ENCODE measurements at regions not wholly inside any gene's neighbourhood (a gene's known extent, or its start where the extent isn't known, plus 50 kb on each side); places are given as distances from the start of the nearest gene placed in this dataset.

GRCh38 chr13:55440465-55441085 lies 1700.1 kb upstream of the PRR20A start:
- intact Hi-C loops (cut with DNase I; ENCODE audit: low total_unique reads): no loop called here
- Histone ChIP-seq H3K4me1 (no peaks in the 10 kb centered on the region), H3K4me3 (no peak overlapping the region), H3K9me3 (no peaks in the 10 kb centered on the region), H3K36me3 (no peaks in the 10 kb centered on the region), H3K27ac (no peak overlapping the region), H3K27me3 (no peaks in the 10 kb centered on the region)
- TF ChIP-seq POLR2A (IDR thresholded peaks at IDR 0.05) (no peak), POLR2AphosphoS5 (IDR thresholded peaks at IDR 0.05) (no peak), EP300 (IDR thresholded peaks at IDR 0.05) (no peak), CTCF (IDR thresholded peaks at IDR 0.05) (no peak)
- 68 to 85% (median 83%) methylated on average over 4 of the region's 4 CpGs for WGBS, 5 donors
- DNase-seq: no peak

GRCh38 chr13:55464222-55464621 lies 1676.5 kb upstream of the PRR20A start:
- H3K4me3 ChIP-seq: no peak overlapping the region
- no peaks in the 10 kb centered on the region for H3K27me3 ChIP-seq
- intact Hi-C loops (cut with DNase I; ENCODE audit: low total_unique reads): no loop called here
- no peaks in the 10 kb centered on the region for H3K36me3 ChIP-seq
- no peak overlapping the region for H3K27ac ChIP-seq
- H3K4me1 ChIP-seq: no peaks in the 10 kb centered on the region
- no peak for DNase-seq
- H3K9me3 ChIP-seq: no peaks in the 10 kb centered on the region
- 27 to 56% (median 45%) methylated on average over 3 of the region's 3 CpGs for WGBS, 5 donors
- TF ChIP-seq POLR2AphosphoS5 (IDR thresholded peaks at IDR 0.05) (no peak), EP300 (IDR thresholded peaks at IDR 0.05) (no peak), POLR2A (IDR thresholded peaks at IDR 0.05) (no peak), CTCF (IDR thresholded peaks at IDR 0.05) (no peak)

- 84 to 96% (median 91%) methylated on average over 2 of the region's 2 CpGs for WGBS, 5 donors
- Histone ChIP-seq H3K27me3 (no peaks in the 10 kb centered on the region), H3K4me3 (no peak overlapping the region), H3K4me1 (no peaks in the 10 kb centered on the region), H3K36me3 (no peaks in the 10 kb centered on the region), H3K27ac (no peak overlapping the region), H3K9me3 (peaks cover 0 to under 1% (median 0%) of the 10 kb centered on the region in 4 donors)
- TF ChIP-seq POLR2AphosphoS5 (IDR thresholded peaks at IDR 0.05) (no peak), EP300 (IDR thresholded peaks at IDR 0.05) (no peak), CTCF (IDR thresholded peaks at IDR 0.05) (no peak), POLR2A (IDR thresholded peaks at IDR 0.05) (no peak)
- intact Hi-C loops (cut with DNase I; ENCODE audit: low total_unique reads): no loop called here
- no peak for DNase-seq
Observed at GRCh38 chr13:55467476-55467875, 1673.2 kb upstream of the PRR20A start.

- H3K36me3 ChIP-seq: no peaks in the 10 kb centered on the region
- H3K4me3 ChIP-seq: no peak overlapping the region
- WGBS, 5 donors: 59 to 73% (median 64%) methylated on average over 3 of the region's 3 CpGs
- peaks cover 0 to 5% (median 0%) of the 10 kb centered on the region in 4 donors for H3K9me3 ChIP-seq
- H3K4me1 ChIP-seq: no peaks in the 10 kb centered on the region
- H3K27me3 ChIP-seq: no peaks in the 10 kb centered on the region
- DNase-seq: no peak
- no peak overlapping the region for H3K27ac ChIP-seq
- TF ChIP-seq EP300 (IDR thresholded peaks at IDR 0.05) (no peak), POLR2AphosphoS5 (IDR thresholded peaks at IDR 0.05) (no peak), CTCF (IDR thresholded peaks at IDR 0.05) (no peak), POLR2A (IDR thresholded peaks at IDR 0.05) (no peak)
- intact Hi-C loops (cut with DNase I; ENCODE audit: low total_unique reads): no loop called here
Observed at GRCh38 chr13:55483626-55484158, 1657.0 kb upstream of the PRR20A start.

Data from stomach (tissue), 8 donors.